HepG2 (cell line): ENCODE measurements at regions not wholly inside any gene's neighbourhood (a gene's known extent, or its start where the extent isn't known, plus 50 kb on each side); places are given as distances from the start of the nearest gene placed in this dataset.
A peak's percentile ranks its signal among the peaks of the same experiment; 100 is the strongest.
"Not testable (repeated sequence)": the region's sequence is repeated elsewhere in the genome, so short reads cannot be mapped to it uniquely, and the experiment has no call there.

Experiments
- ATAC-seq: fragments of 200-7000 bp; cut with Tn5 transposase; 3 replicates; pipeline ENCODE4 v1.9.1; 2020; ENCODE audit warnings: mild to moderate bottlenecking, moderate library complexity
- BruUV-seq: library from RNA; stranded (reverse); fragments of 400-500 nt; replicated peaks from 2 replicates; lab custom pipeline; 2021; lab: Mats Ljungman, UMichigan
- CTCF ChIA-PET: fragments of 300-600 bp; formaldehyde crosslinking; extraction: SDS; loops from one replicate; lab custom pipeline; 2021; ENCODE audit warnings: low total read pairs, inconsistent platforms, low intra/inter-chr PET ratio; lab: Yijun Ruan, JAX
- POLR2A ChIA-PET: fragments of 350-600 bp; sonication (Branson Sonifier 250); formaldehyde crosslinking; loops from one replicate; lab custom pipeline; 2020; ENCODE audit warnings: antibody characterized with exemption, inconsistent platforms; lab: Yijun Ruan, JAX
- DNase-seq: peaks from one replicate; pipeline ENCODE4 v3.0.0-alpha.2; 2015; ENCODE audit warnings: low spot score
- FAIRE-seq: peaks from 3 replicates; lab custom pipeline; 2011; peaks lifted over from hg19 to GRCh38; lab: Jason Lieb, UNC
- H2AFZ ChIP-seq: one replicate; pipeline ENCODE4 v1.6.1; 2011; ENCODE audit warnings: low read length, inconsistent platforms
- H3K27ac ChIP-seq: fragments of 300-600 bp; 3 replicates; pipeline ENCODE4 v1.8.0; 2011; ENCODE audit warnings: mixed run types, mild to moderate bottlenecking, mixed read lengths, low read length, inconsistent platforms; ENCODE audit not compliant: insufficient read depth; ENCODE audit errors: extremely low read length
- H3K27me3 ChIP-seq, 2 experiments: fragments of 200-600 bp in 1 of 2; 2 replicates in 1 of 2; 3 replicates in 1 of 2; pipeline versions ENCODE4 v1.6.0 to v1.8.0; 2011; ENCODE audit warnings: low read length in 2 of 2, mild to moderate bottlenecking in 2 of 2, moderate library complexity in 2 of 2, inconsistent platforms in 1 of 2; ENCODE audit not compliant: insufficient read depth in 2 of 2, control insufficient read depth in 1 of 2
- H3K36me3 ChIP-seq, 2 experiments: fragments of 200-600 bp in 1 of 2; replicated peaks in 1 of 2; 2 replicates in 1 of 2; 3 replicates in 1 of 2; pipeline versions ENCODE4 v1.5.1 to v1.8.0; 2011; ENCODE audit warnings: low read length in 2 of 2, inconsistent platforms in 1 of 2; ENCODE audit not compliant: insufficient read depth in 2 of 2, control insufficient read depth in 1 of 2
- H3K4me1 ChIP-seq: 2 replicates; pipeline ENCODE4 v1.5.1; 2012; ENCODE audit warnings: low read length, inconsistent platforms; ENCODE audit not compliant: insufficient read depth
- H3K4me2 ChIP-seq: 2 replicates; pipeline ENCODE4 v1.6.0; 2011; ENCODE audit warnings: low read depth, low read length, inconsistent platforms
- H3K4me3 ChIP-seq, 3 experiments: fragments of 200-600 bp in 1 of 3; sonication (generic), shearing (Covaris generic) in 1 of 3; replicated peaks in 1 of 3; 2 replicates each; pipeline ENCODE4 v1.5.1; 2011 to 2016; ENCODE audit warnings: low read length in 3 of 3, inconsistent platforms in 2 of 3, low read depth in 2 of 3, mild to moderate bottlenecking in 2 of 3, control low read depth in 1 of 3, mixed read lengths in 1 of 3; ENCODE audit not compliant: insufficient read depth in 1 of 3
- H3K79me2 ChIP-seq: one replicate; pipeline ENCODE4 v1.6.1; 2011; ENCODE audit warnings: low read length, inconsistent platforms; ENCODE audit not compliant: insufficient read depth
- H3K9ac ChIP-seq: 2 replicates; pipeline ENCODE4 v1.6.0; 2011; ENCODE audit warnings: mild to moderate bottlenecking, low read depth, low read length, inconsistent platforms; ENCODE audit not compliant: insufficient read depth
- H3K9me3 ChIP-seq: 2 replicates; pipeline ENCODE4 v1.5.1; 2012; ENCODE audit warnings: mild to moderate bottlenecking, low read length
- H4K20me1 ChIP-seq: 2 replicates; pipeline ENCODE4 v1.6.0; 2011; ENCODE audit warnings: inconsistent platforms, mild to moderate bottlenecking, low read length, moderate library complexity; ENCODE audit not compliant: insufficient read depth
- MAFF ChIP-seq: IDR thresholded peaks from 2 replicates; pipeline ENCODE4 v1.6.1; 2011; ENCODE audit warnings: low read depth, low read length, improper control_type of control experiment
- MAFK ChIP-seq, 2 experiments: IDR thresholded peaks in 1 of 2; conservative IDR thresholded peaks in 1 of 2; 2 replicates each; pipeline ENCODE4 v1.6.1; 2011; ENCODE audit warnings: improper control_type of control experiment in 2 of 2, low read length in 2 of 2
- ZNF747 ChIP-seq: sonication (generic); formaldehyde crosslinking; IDR thresholded peaks from 2 replicates; pipeline ENCODE4 v1.8.1; 2023; ENCODE audit warnings: missing genetic modification reagents, mild to moderate bottlenecking, borderline replicate concordance
- WGBS: methylation state at CpG from one replicate; pipeline ENCODE4 v1.1.6; 2017; ENCODE audit warnings: low lambda C conversion rate; 5-methylcytosine and 5-hydroxymethylcytosine counted together
- in situ Hi-C: cut with HindIII; loops from 2 replicates; pipeline ENCODE4 v1.10.0; 2017; ENCODE audit warnings: low pct_unique_long_range_greater_than_20kb; ENCODE audit not compliant: extremely low pct_ligation_motif_present
- intact Hi-C: fragments of 100-400 bp; cut with micrococcal nuclease; formaldehyde crosslinking; loops from one replicate; pipeline ENCODE4 v1.10.0; 2022; ENCODE audit not compliant: unreplicated experiment

- no peaks in the 10 kb centered on the region for H3K9me3 ChIP-seq
- no peaks in the 10 kb centered on the region for H3K79me2 ChIP-seq
- H3K4me2 ChIP-seq: no peak overlapping the region
- POLR2A ChIA-PET: no interaction called here
- FAIRE-seq (no peak), DNase-seq (no peak), ATAC-seq (no peak)
- intact Hi-C loops: no loop called here
- no peak overlapping the region for H3K9ac ChIP-seq
- BruUV-seq: no TSS peak
- TF ChIP-seq MAFF (peak; percentile 41; the same call in 1 of the 2 replicates), MAFK (conservative IDR thresholded peaks at IDR 0.05 in 1 of 2, IDR thresholded peaks at IDR 0.05 in 1 of 2; ENCODE audit: low read length in 2 of 2) (peak; percentile 20 to 64; a peak in 3 of 4 replicates), ZNF747 (CRISPR knock-in tag) (no peak)
- 4% methylated on average over 4 of the region's 8 CpGs for WGBS
- H3K4me3 ChIP-seq: no peak overlapping the region
- in situ Hi-C loops: no loop called here
- H3K27ac ChIP-seq: no peak overlapping the region
- H3K36me3 ChIP-seq: no peaks in the 10 kb centered on the region
- CTCF ChIA-PET: no interaction called here
- H3K27me3 ChIP-seq: no peaks in the 10 kb centered on the region
- H3K4me1 ChIP-seq: no peaks in the 10 kb centered on the region
- no peak overlapping the region for H2AFZ ChIP-seq
- no peaks in the 10 kb centered on the region for H4K20me1 ChIP-seq
Measured at GRCh38 chr18:56282234-56283104, 355.9 kb downstream of the TXNL1 start.

GRCh38 chr18:56279816-56280215, 358.6 kb downstream of the TXNL1 start:
- DNase-seq, H3K4me3 ChIP-seq, FAIRE-seq, CTCF ChIA-PET, H3K36me3 ChIP-seq, H3K4me2 ChIP-seq, H3K9me3 ChIP-seq, H4K20me1 ChIP-seq, H2AFZ ChIP-seq, BruUV-seq, H3K9ac ChIP-seq, H3K4me1 ChIP-seq, H3K79me2 ChIP-seq, POLR2A ChIA-PET, H3K27me3 ChIP-seq, intact Hi-C loops, H3K27ac ChIP-seq, in situ Hi-C loops, ATAC-seq: not testable (repeated sequence)
- 0% methylated on average over 3 of the region's 3 CpGs for WGBS
